ENCODE measurements at regions not wholly inside any gene's neighbourhood (a gene's known extent, or its start where the extent isn't known, plus 50 kb on each side); places are given as distances from the start of the nearest gene placed in this dataset.

DNA sequence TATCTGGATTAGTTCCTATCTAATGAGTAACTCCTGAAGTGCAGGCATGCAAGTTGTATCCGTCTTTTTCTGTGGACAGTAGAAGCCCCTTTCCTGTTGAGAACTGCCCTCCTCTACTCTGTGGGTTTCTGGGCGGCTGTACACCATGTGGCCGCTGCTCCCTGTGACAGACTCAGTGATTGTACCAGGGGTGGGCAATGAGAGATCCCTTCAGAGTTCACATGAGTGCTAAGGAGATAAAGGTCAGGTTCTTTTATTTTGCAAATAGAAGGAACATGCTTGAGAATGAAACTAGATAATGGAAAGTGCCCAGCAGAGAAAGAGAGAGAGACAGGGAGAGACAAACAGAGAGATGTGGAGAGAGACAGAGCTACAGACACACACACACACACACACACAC, 76.4 kb upstream of the TAPT1 start:
- TF ChIP-seq EZH2phosphoT487 (IDR thresholded peaks at IDR 0.05; ENCODE audit: insufficient read depth, low read depth) (no peak), EZH2 (IDR thresholded peaks at IDR 0.05; ENCODE audit: insufficient read depth, poor library complexity, severe bottlenecking) (no peak)

Data from GM23248 (cell line).